Muscle of leg (tissue), 3 donors: ENCODE measurements at regions not wholly inside any gene's neighbourhood (a gene's known extent, or its start where the extent isn't known, plus 50 kb on each side); places are given as distances from the start of the nearest gene placed in this dataset.
A peak's percentile ranks its signal among the peaks of the same experiment; 100 is the strongest.

Source experiments
- DNase-seq: peaks from one replicate; pipeline ENCODE4 v3.0.0; 2013
- H3K27ac ChIP-seq: one replicate; pipeline ENCODE4 v1.5.1; 2013; ENCODE audit warnings: mild to moderate bottlenecking, low read length, control low read depth
- H3K27me3 ChIP-seq: one replicate; pipeline ENCODE4 v1.6.1; 2013; ENCODE audit warnings: low read length; ENCODE audit not compliant: control insufficient read depth, insufficient read depth
- H3K36me3 ChIP-seq: one replicate; pipeline ENCODE4 v1.6.1; 2013; ENCODE audit warnings: low read length; ENCODE audit not compliant: control insufficient read depth, insufficient read depth
- H3K4me1 ChIP-seq: one replicate; pipeline ENCODE4 v1.6.1; 2013; ENCODE audit warnings: low read length; ENCODE audit not compliant: control insufficient read depth, insufficient read depth
- H3K4me3 ChIP-seq: one replicate; pipeline ENCODE4 v1.5.1; 2013; ENCODE audit warnings: low read length, control low read depth
- H3K9me3 ChIP-seq: replicated peaks from 2 replicates; pipeline ENCODE4 v1.6.1; 2013; ENCODE audit warnings: low read depth, low read length; ENCODE audit not compliant: control insufficient read depth
- WGBS: methylation state at CpG from one replicate; pipeline ENCODE4 v1.1.5; 2013; ENCODE audit warnings: missing lambda C conversion rate; ENCODE audit not compliant: insufficient coverage; 5-methylcytosine and 5-hydroxymethylcytosine counted together

DNA sequence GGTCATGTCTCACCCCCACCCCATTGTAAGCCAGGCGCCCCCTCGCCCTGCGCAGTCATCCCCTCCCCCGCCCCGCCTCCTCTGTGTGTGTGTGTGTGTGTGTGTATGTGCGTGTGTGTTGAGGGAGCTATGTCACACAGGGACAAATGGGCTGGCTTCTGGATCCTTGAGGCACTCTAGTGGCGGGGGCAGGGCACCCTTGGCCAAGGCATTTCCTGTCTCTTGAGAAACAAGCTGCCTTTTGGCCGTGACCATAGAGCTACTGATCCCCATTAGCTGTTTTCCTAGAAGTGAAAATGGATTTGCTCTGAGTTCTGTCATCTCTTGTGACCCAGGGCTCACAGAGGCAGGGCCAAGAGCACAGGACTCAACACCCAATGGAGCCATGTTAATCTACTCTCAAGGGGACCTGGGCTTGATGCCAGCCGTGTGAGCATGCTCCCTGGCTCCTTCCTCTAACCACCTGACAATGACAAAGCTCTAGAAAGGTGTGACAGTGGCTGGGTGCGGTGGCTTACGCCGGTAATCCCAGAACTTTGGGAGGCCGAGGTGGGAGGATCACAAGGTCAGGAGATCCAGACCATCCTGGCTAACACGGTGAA, 162.5 kb upstream of the BCOR start:
- DNase-seq = no peak
- Histone ChIP-seq H3K27ac (no peak overlapping the region), H3K4me1 (peaks cover 18% of the 10 kb centered on the region), H3K36me3 (no peaks in the 10 kb centered on the region), H3K4me3 (no peak overlapping the region), H3K27me3 (peaks cover 23% of the 10 kb centered on the region), H3K9me3 (no peaks in the 10 kb centered on the region)
- WGBS = 75% methylated on average over 3 of the region's 14 CpGs

DNA sequence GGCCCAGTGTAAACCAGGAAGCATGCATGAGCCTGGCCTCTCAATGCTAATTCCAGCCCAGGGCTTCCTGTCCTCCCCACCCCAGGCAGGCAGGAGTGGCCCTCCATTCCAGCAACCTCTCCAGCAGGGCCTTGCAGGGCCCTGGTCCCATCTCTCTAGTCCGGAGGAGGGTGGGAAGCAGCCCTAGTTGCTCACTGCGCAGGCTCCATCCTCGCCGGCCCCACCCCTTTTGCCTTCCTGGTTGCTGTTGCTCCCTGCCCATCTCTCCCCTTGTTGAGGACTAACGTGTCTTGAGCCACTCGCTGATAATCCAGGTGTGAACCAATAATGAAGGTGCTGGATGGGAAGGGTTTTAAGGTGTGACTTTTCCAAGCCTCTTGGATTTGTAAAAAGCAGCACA, 161.2 kb upstream of the BCOR start:
- no peaks in the 10 kb centered on the region for H3K36me3 ChIP-seq
- H3K27me3 ChIP-seq = peaks cover 18% of the 10 kb centered on the region
- WGBS = 83% methylated on average over 2 of the region's 6 CpGs

DNA sequence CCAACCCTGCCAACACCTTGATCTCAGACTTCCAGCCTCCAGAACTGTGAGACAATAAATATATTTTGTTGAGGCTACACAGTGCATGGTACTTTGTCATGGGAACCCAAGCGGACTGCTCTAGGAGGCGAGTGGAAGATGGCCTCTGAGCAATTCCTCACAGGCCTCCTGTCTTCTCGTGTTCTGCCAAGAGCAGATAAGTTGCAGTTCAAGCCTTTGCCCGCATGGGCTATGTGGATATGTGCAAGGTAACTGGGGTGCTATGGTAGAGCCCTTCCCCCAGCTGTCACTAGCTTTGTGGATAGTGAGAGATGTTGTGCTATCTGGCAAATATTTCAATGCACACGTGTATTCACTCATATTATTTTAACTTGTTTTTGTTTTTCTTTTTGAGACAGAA, 156.0 kb upstream of the BCOR start:
- Histone ChIP-seq H3K4me3 (no peak overlapping the region), H3K36me3 (no peaks in the 10 kb centered on the region), H3K27me3 (peaks cover 11% of the 10 kb centered on the region), H3K9me3 (no peaks in the 10 kb centered on the region), H3K4me1 (no peaks in the 10 kb centered on the region), H3K27ac (no peak overlapping the region)
- WGBS = 86% methylated on average over 3 of the region's 5 CpGs
- DNase-seq = no peak

More for the DNA sequence above, 161.2 kb upstream of the BCOR start:
- Histone ChIP-seq H3K27ac (no peak overlapping the region), H3K4me1 (peaks cover 18% of the 10 kb centered on the region), H3K9me3 (no peaks in the 10 kb centered on the region), H3K4me3 (no peak overlapping the region)
- DNase-seq = no peak

DNA sequence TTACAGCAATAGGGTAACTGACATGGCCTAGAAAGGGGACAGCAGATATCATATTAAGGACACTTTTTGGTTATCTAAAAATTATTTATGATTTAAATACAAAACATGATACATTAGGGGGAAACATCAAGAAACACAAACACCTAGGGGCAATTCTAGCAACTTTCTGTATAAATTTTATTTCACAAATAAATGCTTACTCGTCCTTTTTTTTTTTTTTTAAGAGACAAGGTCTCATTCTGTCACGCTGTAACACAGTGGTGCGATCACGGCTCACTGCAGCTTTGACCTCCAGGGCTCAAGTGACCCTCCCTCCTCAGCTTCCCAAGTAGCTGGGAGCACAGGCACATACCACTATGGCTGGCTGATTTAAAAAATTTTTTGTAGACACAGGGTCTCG, 151.8 kb upstream of the BCOR start:
- peaks cover 8% of the 10 kb centered on the region for H3K4me1 ChIP-seq
- H3K27me3 ChIP-seq = peaks cover 24% of the 10 kb centered on the region
- WGBS = no CpG with 5 or more reads among the region's 5 CpGs
- no peaks in the 10 kb centered on the region for H3K9me3 ChIP-seq
- DNase-seq = no peak
- no peaks in the 10 kb centered on the region for H3K36me3 ChIP-seq
- no peak overlapping the region for H3K4me3 ChIP-seq
- H3K27ac ChIP-seq = no peak overlapping the region

DNA sequence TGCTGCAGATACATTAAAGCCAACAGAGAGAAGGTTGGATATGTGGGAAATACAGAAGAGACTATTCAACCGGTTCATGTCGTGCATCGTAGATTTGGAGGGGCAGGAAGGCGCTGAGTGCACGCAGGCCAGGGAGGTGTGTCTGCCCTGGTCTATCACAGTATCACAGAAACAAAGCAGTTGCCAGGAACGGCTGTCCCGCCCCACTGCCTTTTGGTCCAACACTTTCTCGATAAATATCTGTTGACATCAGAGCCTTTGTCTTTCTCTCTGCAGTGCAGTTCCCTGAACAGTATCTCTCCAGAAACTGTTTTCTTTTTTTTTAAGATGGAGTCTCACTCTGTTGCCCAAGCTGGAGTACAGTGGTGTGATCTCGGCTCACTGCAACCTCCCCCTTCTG, 151.1 kb upstream of the BCOR start:
- no peak overlapping the region for H3K27ac ChIP-seq
- H3K27me3 ChIP-seq = peaks cover 26% of the 10 kb centered on the region
- H3K36me3 ChIP-seq = no peaks in the 10 kb centered on the region
- 49% methylated on average over 7 of the region's 9 CpGs for WGBS
- no peaks in the 10 kb centered on the region for H3K9me3 ChIP-seq
- peaks cover 9% of the 10 kb centered on the region for H3K4me1 ChIP-seq
- H3K4me3 ChIP-seq = no peak overlapping the region
- DNase-seq = no peak

DNA sequence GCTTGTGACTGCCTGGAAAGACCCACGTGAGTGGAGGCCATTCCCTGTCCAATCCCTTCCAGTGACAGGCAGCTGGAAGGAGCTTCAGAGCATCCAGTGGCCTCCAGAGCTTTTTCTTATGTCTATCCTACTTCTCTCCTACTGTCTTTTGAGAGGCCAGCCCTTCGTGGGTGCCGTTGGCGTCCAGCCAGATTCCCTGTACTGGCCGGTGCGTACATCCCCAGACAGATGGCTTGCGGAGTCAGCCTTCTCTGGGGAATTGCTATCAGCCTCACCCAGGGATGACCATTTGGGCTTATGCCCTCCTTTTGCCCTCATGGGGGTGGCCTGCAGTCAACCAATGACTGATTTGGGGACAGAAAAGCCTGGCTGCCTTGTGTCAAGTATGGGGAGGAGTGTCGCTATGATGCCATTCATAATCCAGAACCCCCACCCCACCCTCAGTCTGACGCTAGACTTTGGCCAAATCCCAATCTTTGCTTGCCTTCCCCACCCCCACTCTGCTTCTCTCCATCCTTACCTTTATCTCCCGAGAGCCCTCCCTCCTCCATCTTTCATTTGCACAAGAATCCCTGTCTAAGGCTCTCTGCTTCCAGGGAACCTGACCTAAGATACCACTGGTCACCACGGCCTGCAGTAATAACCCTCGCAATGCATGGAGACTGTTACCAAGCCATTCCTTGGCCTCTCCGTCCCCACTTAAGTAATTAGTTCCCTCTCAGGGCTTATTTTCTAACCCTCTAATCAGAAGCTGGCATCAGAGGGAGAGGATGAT, 150.3 kb upstream of the BCOR start:
- no peak overlapping the region for H3K4me3 ChIP-seq
- 59% methylated on average over 10 of the region's 13 CpGs for WGBS
- H3K27ac ChIP-seq = no peak overlapping the region
- no peaks in the 10 kb centered on the region for H3K9me3 ChIP-seq
- no peak for DNase-seq
- peaks cover 13% of the 10 kb centered on the region for H3K4me1 ChIP-seq
- no peaks in the 10 kb centered on the region for H3K36me3 ChIP-seq
- H3K27me3 ChIP-seq = peaks cover 24% of the 10 kb centered on the region

DNA sequence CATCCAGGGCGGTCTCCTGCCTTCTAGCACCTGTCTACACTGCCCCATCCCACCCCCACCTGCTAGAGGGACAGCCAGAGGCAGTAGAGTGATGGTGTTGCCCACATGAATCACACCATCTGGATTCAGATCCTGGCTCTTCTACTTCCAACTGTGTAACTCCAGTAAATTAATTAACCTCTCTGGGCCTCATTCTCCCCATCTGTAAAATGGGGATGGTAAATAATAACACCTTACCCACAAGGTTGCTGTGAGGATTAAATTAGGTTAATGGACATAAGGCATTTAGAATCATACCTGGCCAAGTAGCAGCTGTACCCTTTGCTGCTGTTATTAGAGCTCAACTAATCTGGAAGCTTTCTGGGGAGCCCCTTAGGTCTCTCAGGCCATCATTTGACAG, 149.6 kb upstream of the BCOR start:
- H3K9me3 ChIP-seq = no peaks in the 10 kb centered on the region
- no peak overlapping the region for H3K4me3 ChIP-seq
- WGBS = no CpG with 5 or more reads among the region's 1 CpG
- H3K36me3 ChIP-seq = no peaks in the 10 kb centered on the region
- peaks cover 22% of the 10 kb centered on the region for H3K27me3 ChIP-seq
- H3K4me1 ChIP-seq = peaks cover 13% of the 10 kb centered on the region
- H3K27ac ChIP-seq = no peak overlapping the region
- no peak for DNase-seq

DNA sequence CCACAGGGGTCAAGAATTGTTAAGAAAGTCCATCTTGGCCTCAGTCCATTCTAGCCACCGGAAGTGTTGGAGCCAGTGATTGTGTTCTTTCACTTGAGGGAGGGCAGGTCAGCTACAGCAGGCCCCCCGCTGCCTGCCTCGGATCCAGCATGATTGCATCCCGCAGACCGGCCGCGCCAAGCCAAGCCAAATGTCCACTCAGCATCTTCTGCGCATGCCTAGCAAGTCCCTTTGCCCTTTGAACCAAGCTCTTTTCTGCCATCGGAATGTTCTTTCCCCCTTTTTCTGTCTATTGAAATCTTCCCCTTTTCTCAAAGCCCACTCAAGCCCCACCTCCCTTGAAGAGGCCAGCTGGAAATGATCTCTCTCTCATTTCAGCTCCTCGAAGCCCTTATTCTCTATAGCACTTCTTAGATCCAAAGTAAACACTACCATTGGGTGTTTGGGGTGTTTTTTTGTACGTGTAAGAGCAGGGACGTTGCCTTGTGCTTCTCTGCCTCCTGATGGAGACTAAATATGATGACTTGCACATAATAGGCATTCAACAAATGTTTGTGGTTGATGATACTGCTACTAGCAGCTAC, 147.8 kb upstream of the BCOR start:
- H3K9me3 ChIP-seq = no peaks in the 10 kb centered on the region
- no peaks in the 10 kb centered on the region for H3K36me3 ChIP-seq
- no peak overlapping the region for H3K4me3 ChIP-seq
- H3K4me1 ChIP-seq = peaks cover 13% of the 10 kb centered on the region
- 65% methylated on average over 9 of the region's 12 CpGs for WGBS
- peak overlapping the region; percentile 35 for H3K27ac ChIP-seq
- peak; percentile 53 for DNase-seq
- peaks cover 22% of the 10 kb centered on the region for H3K27me3 ChIP-seq

DNA sequence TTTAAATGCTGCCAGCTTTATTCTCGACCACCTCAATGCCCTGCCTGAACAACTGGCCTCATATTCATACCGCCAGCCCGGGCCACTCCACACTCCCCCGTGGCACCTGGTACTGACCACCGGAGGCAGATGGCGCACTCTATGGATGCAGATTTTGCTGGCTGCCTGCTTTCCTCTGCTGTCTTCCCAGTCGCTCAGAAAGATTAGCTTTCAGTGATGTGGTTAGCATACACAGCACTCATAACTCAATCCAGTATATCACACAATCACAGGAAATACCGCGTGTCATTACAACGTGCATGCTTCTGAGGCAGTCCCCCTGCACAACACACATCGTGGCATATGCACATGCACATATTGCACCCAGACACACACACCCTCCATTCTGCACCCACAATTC, 147.2 kb upstream of the BCOR start:
- peaks cover 22% of the 10 kb centered on the region for H3K27me3 ChIP-seq
- 39% methylated on average over 7 of the region's 11 CpGs for WGBS
- H3K4me3 ChIP-seq = no peak overlapping the region
- H3K4me1 ChIP-seq = peaks cover 13% of the 10 kb centered on the region
- H3K27ac ChIP-seq = peak overlapping the region; percentile 35
- DNase-seq = peak; percentile 34
- no peaks in the 10 kb centered on the region for H3K9me3 ChIP-seq
- H3K36me3 ChIP-seq = no peaks in the 10 kb centered on the region

DNA sequence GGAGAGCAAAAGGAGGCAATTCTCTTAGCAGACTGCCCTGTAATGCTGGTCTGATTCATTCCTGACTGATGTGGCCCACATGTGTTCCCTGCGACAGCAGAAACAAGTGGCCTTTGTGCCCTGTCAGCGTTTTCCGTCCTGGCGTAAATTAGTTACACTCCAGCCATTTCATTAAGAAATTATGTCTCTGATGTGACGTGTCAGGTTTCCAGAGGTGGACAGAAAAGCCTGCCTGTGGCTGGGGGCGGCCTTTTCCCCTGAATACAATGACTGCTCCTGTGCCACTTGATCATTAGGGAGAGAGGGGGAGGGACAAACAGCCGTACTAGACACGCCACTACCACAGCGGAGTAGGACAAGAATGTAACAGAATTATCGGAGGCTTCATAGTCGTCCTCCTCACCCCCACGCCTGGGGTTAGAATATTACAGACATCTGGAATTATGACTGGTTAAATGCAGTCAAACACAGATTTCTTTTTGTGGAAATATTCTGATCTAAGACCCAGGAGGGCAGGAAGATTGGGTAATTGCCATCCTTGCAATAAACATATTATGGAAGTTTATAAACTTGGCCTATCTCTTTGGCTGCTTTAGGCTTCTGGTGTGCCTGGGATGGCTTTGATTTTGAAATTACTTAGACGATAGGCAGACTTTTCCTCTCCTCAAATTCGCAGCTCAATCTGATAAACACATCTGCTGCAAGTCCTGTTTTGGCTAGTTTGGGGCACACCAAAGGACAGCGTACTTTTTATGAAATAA, 146.2 kb upstream of the BCOR start:
- DNase-seq = peak; percentile 27
- peaks cover 24% of the 10 kb centered on the region for H3K27me3 ChIP-seq
- H3K4me1 ChIP-seq = peaks cover 13% of the 10 kb centered on the region
- H3K36me3 ChIP-seq = no peaks in the 10 kb centered on the region
- no CpG with 5 or more reads among the region's 15 CpGs for WGBS
- H3K27ac ChIP-seq = no peak overlapping the region
- no peak overlapping the region for H3K4me3 ChIP-seq
- H3K9me3 ChIP-seq = no peaks in the 10 kb centered on the region
